ENCODE measurements at regions not wholly inside any gene's neighbourhood (a gene's known extent, or its start where the extent isn't known, plus 50 kb on each side); places are given as distances from the start of the nearest gene placed in this dataset.

GRCh38 chr6:56693246-56693607 is 50.5 kb upstream of the DST start (continued):
- TF ChIP-seq ARID5B (CRISPR knock-in tag; IDR thresholded peaks at IDR 0.05) (peak; percentile 73), HOXA3 (CRISPR knock-in tag; IDR thresholded peaks at IDR 0.05) (peak; percentile 21; the same call in 1 of the 2 replicates), PRMT3 (CRISPR knock-in tag; IDR thresholded peaks at IDR 0.05; ENCODE audit: borderline replicate concordance, low read depth) (no peak), HIVEP1 (CRISPR knock-in tag; IDR thresholded peaks at IDR 0.05) (no peak)

GRCh38 chr6:56692523-56693245 is 50.0 kb upstream of the DST start:
- Histone ChIP-seq H3K4me1 (ENCODE audit: insufficient read depth, low read length) (peaks cover 61% of the 10 kb centered on the region), H3K27me3 (ENCODE audit: control insufficient read depth in 1 of 2, insufficient read depth in 2 of 2, low read length in 2 of 2) (no peaks in the 10 kb centered on the region), H3K4me2 (ENCODE audit: low read depth, low read length) (peak overlapping the region; percentile 75), H3K36me3 (replicated peaks in 1 of 2; ENCODE audit: control insufficient read depth in 1 of 2, insufficient read depth in 2 of 2, low read length in 2 of 2) (no peaks in the 10 kb centered on the region), H3K4me3 (replicated peaks in 1 of 3; ENCODE audit: insufficient read depth in 1 of 3, low read depth in 2 of 3, low read length in 3 of 3) (peak overlapping the region; percentile 56 to 64 (median 60)), H3K79me2 (ENCODE audit: insufficient read depth, low read length) (peaks cover 13% of the 10 kb centered on the region), H3K9ac (ENCODE audit: insufficient read depth, low read depth, low read length) (peak overlapping the region; percentile 69), H4K20me1 (ENCODE audit: insufficient read depth, low read length) (no peaks in the 10 kb centered on the region), H2AFZ (ENCODE audit: low read length) (peak overlapping the region; percentile 65), H3K27ac (ENCODE audit: extremely low read length, insufficient read depth, low read length) (peak overlapping the region; percentile 68), H3K9me3 (ENCODE audit: low read length) (no peaks in the 10 kb centered on the region)
- TSS peak; percentile 62 for BruUV-seq (replicated peaks)
- ChIA-PET CTCF (ENCODE audit: low intra/inter-chr PET ratio, low total read pairs) (no interaction called here), POLR2A (interaction anchor here (0.8 to 4.2 kb wide), 13 partner anchors 9 to 294 kb away, joined by 3 to 52 read pairs (median 9); partner anchors contain the start of gene DST)
- ATAC-seq = peak; percentile 78
- WGBS (ENCODE audit: low lambda C conversion rate) = 6% methylated on average over 8 of the region's 8 CpGs
- intact Hi-C loops (cut with micrococcal nuclease; ENCODE audit: unreplicated experiment) (loop anchor here (1.0 to 10.0 kb wide), 4 partner anchors 8 to 378 kb away; partner anchors contain the start of gene DST), in situ Hi-C loops (cut with HindIII; ENCODE audit: extremely low pct_ligation_motif_present, low pct_unique_long_range_greater_than_20kb) (loop anchor here (5.0 kb wide), 1 partner anchor 50 kb away; the partner anchor contains the start of gene DST)
- FAIRE-seq = no peak
- DNase-seq (ENCODE audit: low spot score) = peak; percentile 47
- TF ChIP-seq GLMP (CRISPR knock-in tag; IDR thresholded peaks at IDR 0.05; ENCODE audit: borderline replicate concordance) = no peak
- no peak for TF ChIP-seq NCOR1 (IDR thresholded peaks at IDR 0.05; ENCODE audit: borderline replicate concordance, low read length)
- TF ChIP-seq ZFP37 (CRISPR knock-in tag; IDR thresholded peaks at IDR 0.05; ENCODE audit: borderline replicate concordance) = no peak
- peak; percentile 66; the same call in 1 of the 2 replicates for TF ChIP-seq ZNF44 (CRISPR knock-in tag; IDR thresholded peaks at IDR 0.05)
- no peak for TF ChIP-seq KMT2B (CRISPR knock-in tag; IDR thresholded peaks at IDR 0.05)
- no peak for TF ChIP-seq POLR2AphosphoS5 (IDR thresholded peaks at IDR 0.05; ENCODE audit: low read depth, low read length)
- no peak; the same call in 1 of the 2 replicates for TF ChIP-seq ZZZ3 (CRISPR knock-in tag; IDR thresholded peaks at IDR 0.05; ENCODE audit: borderline replicate concordance)
- TF ChIP-seq DMTF1 (CRISPR knock-in tag; IDR thresholded peaks at IDR 0.05) = no peak
- TF ChIP-seq TAF15 (IDR thresholded peaks at IDR 0.05; ENCODE audit: low read depth, low read length, poor library complexity, severe bottlenecking) = no peak

All from HepG2 (cell line).